ENCODE measurements at regions not wholly inside any gene's neighbourhood (a gene's known extent, or its start where the extent isn't known, plus 50 kb on each side); places are given as distances from the start of the nearest gene placed in this dataset.

DNA sequence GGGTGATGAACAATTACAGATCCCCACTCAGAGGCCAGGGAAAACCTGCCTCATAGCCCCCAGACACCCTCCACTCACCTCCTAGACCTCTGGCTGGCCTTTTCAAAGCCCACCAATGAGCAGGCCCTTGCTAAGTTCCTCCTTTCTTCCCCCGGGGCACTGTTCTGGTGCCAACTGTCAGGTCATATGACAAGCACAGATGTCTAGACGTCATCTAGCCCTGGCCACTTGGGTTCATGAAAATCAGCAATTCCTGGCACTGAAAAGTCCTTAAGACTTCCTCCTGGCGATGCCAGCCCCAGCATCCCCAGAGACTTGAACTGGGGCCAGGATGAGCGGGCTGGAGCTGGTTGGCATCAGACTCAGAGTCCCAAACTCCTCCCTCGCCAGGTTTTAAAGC is 115.6 kb upstream of the NALF2 start:
- Histone ChIP-seq H3K9me3 (ENCODE audit: low read depth, low read length, poor library complexity, severe bottlenecking) (no peaks in the 10 kb centered on the region), H3K4me3 (ENCODE audit: low read depth, low read length, poor library complexity, severe bottlenecking) (no peak overlapping the region), H3K27ac (ENCODE audit: low read depth, low read length, poor library complexity, severe bottlenecking) (peak overlapping the region; percentile 68), H3K36me3 (ENCODE audit: insufficient read depth, low read length, poor library complexity, severe bottlenecking) (no peaks in the 10 kb centered on the region), H3K27me3 (replicated peaks; ENCODE audit: insufficient read depth, low read depth, low read length, poor library complexity) (no peaks in the 10 kb centered on the region), H3K4me1 (ENCODE audit: insufficient read depth, low read length, poor library complexity, severe bottlenecking) (peaks cover 52% of the 10 kb centered on the region)
- TF ChIP-seq EZH2 (IDR thresholded peaks at IDR 0.05; ENCODE audit: borderline replicate concordance, low read depth, low read length, poor library complexity, severe bottlenecking): no peak
- TF ChIP-seq, protein P1, sequence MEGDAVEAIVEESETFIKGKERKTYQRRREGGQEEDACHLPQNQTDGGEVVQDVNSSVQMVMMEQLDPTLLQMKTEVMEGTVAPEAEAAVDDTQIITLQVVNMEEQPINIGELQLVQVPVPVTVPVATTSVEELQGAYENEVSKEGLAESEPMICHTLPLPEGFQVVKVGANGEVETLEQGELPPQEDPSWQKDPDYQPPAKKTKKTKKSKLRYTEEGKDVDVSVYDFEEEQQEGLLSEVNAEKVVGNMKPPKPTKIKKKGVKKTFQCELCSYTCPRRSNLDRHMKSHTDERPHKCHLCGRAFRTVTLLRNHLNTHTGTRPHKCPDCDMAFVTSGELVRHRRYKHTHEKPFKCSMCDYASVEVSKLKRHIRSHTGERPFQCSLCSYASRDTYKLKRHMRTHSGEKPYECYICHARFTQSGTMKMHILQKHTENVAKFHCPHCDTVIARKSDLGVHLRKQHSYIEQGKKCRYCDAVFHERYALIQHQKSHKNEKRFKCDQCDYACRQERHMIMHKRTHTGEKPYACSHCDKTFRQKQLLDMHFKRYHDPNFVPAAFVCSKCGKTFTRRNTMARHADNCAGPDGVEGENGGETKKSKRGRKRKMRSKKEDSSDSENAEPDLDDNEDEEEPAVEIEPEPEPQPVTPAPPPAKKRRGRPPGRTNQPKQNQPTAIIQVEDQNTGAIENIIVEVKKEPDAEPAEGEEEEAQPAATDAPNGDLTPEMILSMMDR (conservative IDR thresholded peaks at IDR 0.05; ENCODE audit: low read depth, low read length): no peak
- intact Hi-C loops (cut with micrococcal nuclease; ENCODE audit: unreplicated experiment): loop anchor here (5.0 kb wide), 2 partner anchors 251 to 1191 kb away; no protein-coding TSS in a partner anchor
- ChIA-PET CTCF (interaction anchor here (2.3 kb wide), 2 partner anchors 100 to 295 kb away, joined by 7 to 9 read pairs; no protein-coding TSS in a partner anchor), POLR2A (ENCODE audit: low non-redundant PET) (no interaction called here)
- BruUV-seq (replicated peaks): no TSS peak
- peak; percentile 71 for DNase-seq (ENCODE audit: low spot score)

DNA sequence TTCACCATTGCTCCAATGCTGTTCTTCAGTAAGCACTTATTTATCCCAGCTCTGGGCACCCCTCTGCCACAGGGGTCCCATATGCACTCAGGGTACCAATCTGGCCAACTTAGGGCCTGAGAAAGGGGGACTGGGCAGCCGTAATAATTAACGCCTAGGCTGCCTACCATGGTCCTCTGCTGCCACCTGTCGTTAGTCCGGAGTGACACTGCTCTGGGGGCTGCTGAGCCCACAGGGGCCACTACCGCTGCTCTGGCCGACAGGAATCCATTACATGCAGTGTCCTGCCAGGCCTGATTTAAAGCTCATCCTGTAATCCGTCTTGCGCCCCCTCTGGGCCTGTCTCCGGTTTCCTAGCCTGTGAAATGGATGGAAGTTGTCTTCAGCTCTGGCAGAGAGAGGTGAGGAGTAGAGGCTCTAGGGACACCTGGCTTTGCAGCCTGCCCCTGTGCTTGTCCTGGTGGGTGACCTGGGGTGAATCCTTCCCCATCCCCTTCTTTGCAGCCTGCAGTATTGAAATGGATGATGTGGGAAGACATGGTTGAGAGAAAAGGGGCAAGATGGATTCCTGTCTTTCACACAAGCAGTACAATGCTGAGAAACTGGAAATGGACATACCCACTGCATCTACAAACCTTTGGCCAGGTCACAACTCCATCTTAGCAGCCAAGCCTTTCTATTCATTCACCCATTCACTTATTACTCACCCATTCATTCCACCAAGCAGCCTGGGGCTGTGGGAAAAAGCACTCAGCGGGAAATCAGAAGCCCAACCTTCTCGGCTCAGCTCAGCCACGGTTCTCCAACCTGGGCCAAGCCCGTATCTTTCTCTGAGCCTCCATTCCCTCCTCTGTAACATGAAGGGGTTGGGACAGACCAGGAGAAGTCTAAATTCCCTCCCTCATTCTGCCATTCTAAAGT is 116.3 kb upstream of the NALF2 start:
- H3K27me3 ChIP-seq (replicated peaks; ENCODE audit: insufficient read depth, low read depth, low read length, poor library complexity): no peaks in the 10 kb centered on the region
- POLR2A ChIA-PET (ENCODE audit: low non-redundant PET): no interaction called here
- no TSS peak for BruUV-seq (replicated peaks)

DNA sequence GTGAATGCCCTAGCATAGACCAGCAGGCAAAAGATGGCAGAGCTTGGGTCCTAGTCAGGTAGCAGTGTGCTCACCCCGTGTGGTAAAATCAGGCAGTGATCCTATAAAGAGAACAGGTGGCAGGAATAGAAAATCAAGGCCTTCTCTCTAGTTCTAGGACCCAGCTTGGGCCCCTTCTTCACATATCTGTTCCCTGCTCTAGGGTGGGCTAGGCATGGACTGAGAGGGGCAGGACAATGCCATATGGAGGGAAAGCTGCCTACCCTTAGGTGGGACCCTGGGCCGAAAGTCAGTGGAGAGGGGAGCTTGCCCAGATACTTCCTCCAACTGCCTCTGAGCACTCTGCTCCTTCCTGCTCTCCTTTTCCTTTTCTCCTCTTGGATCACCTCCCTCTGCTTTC is 117.4 kb upstream of the NALF2 start:
- Histone ChIP-seq H3K27me3 (replicated peaks; ENCODE audit: insufficient read depth, low read depth, low read length, poor library complexity) (no peaks in the 10 kb centered on the region), H3K27ac (ENCODE audit: low read depth, low read length, poor library complexity, severe bottlenecking) (peak overlapping the region; percentile 86), H3K36me3 (ENCODE audit: insufficient read depth, low read length, poor library complexity, severe bottlenecking) (no peaks in the 10 kb centered on the region), H3K4me3 (ENCODE audit: low read depth, low read length, poor library complexity, severe bottlenecking) (no peak overlapping the region), H3K4me1 (ENCODE audit: insufficient read depth, low read length, poor library complexity, severe bottlenecking) (peaks cover 58% of the 10 kb centered on the region), H3K9me3 (ENCODE audit: low read depth, low read length, poor library complexity, severe bottlenecking) (no peaks in the 10 kb centered on the region)
- intact Hi-C loops (cut with micrococcal nuclease; ENCODE audit: unreplicated experiment): loop anchor here (1.0 to 5.0 kb wide), 7 partner anchors 92 to 1189 kb away; no protein-coding TSS in a partner anchor
- no TSS peak for BruUV-seq (replicated peaks)
- ChIA-PET POLR2A (ENCODE audit: low non-redundant PET) (no interaction called here), CTCF (interaction anchor here (0.7 to 2.7 kb wide), 9 partner anchors 93 to 653 kb away, joined by 3 to 47 read pairs (median 4); partner anchors contain the start of gene EFNB1)
- no peak for DNase-seq (ENCODE audit: low spot score)
- TF ChIP-seq EZH2 (IDR thresholded peaks at IDR 0.05; ENCODE audit: borderline replicate concordance, low read depth, low read length, poor library complexity, severe bottlenecking): no peak
- TF ChIP-seq, protein P1 (conservative IDR thresholded peaks at IDR 0.05; ENCODE audit: low read depth, low read length): no peak

More for the DNA sequence above, 116.3 kb upstream of the NALF2 start:
- DNase-seq (ENCODE audit: low spot score): peak; percentile 84
- H3K4me3 ChIP-seq (ENCODE audit: low read depth, low read length, poor library complexity, severe bottlenecking): no peak overlapping the region
- TF ChIP-seq, protein P1 (conservative IDR thresholded peaks at IDR 0.05; ENCODE audit: low read depth, low read length): peak; percentile 94
- TF ChIP-seq EZH2 (IDR thresholded peaks at IDR 0.05; ENCODE audit: borderline replicate concordance, low read depth, low read length, poor library complexity, severe bottlenecking): no peak
- H3K27ac ChIP-seq (ENCODE audit: low read depth, low read length, poor library complexity, severe bottlenecking): peak overlapping the region; percentile 86
- intact Hi-C loops (cut with micrococcal nuclease; ENCODE audit: unreplicated experiment): loop anchor here (1.0 to 5.0 kb wide), 7 partner anchors 93 to 1191 kb away; no protein-coding TSS in a partner anchor
- no peaks in the 10 kb centered on the region for H3K9me3 ChIP-seq (ENCODE audit: low read depth, low read length, poor library complexity, severe bottlenecking)
- CTCF ChIA-PET: interaction anchor here (0.6 to 2.7 kb wide), 10 partner anchors 89 to 566 kb away, joined by 3 to 47 read pairs (median 6); partner anchors contain the start of gene EFNB1
- H3K4me1 ChIP-seq (ENCODE audit: insufficient read depth, low read length, poor library complexity, severe bottlenecking): peaks cover 52% of the 10 kb centered on the region
- no peaks in the 10 kb centered on the region for H3K36me3 ChIP-seq (ENCODE audit: insufficient read depth, low read length, poor library complexity, severe bottlenecking)

All from A673 (cell line).